ENCODE measurements at regions not wholly inside any gene's neighbourhood (a gene's known extent, or its start where the extent isn't known, plus 50 kb on each side); places are given as distances from the start of the nearest gene placed in this dataset.

- TF ChIP-seq CTCF (IDR thresholded peaks at IDR 0.05 in 8 of 11, conservative IDR thresholded peaks at IDR 0.05 in 3 of 11): no peak
- TF ChIP-seq POLR2A (IDR thresholded peaks at IDR 0.05): no peak
- TF ChIP-seq POLR2AphosphoS5 (IDR thresholded peaks at IDR 0.05): no peak
Observed at GRCh38 chr9:24899463-24899862, 353.8 kb upstream of the IZUMO3 start.

Measured in spleen (tissue), 7 donors.